ENCODE measurements at regions not wholly inside any gene's neighbourhood (a gene's known extent, or its start where the extent isn't known, plus 50 kb on each side); places are given as distances from the start of the nearest gene placed in this dataset.

- no peak for TF ChIP-seq HMGXB4 (CRISPR knock-in tag; IDR thresholded peaks at IDR 0.05)
- no peak for TF ChIP-seq ZNF121 (CRISPR knock-in tag; IDR thresholded peaks at IDR 0.05)
- TF ChIP-seq, protein P1, sequence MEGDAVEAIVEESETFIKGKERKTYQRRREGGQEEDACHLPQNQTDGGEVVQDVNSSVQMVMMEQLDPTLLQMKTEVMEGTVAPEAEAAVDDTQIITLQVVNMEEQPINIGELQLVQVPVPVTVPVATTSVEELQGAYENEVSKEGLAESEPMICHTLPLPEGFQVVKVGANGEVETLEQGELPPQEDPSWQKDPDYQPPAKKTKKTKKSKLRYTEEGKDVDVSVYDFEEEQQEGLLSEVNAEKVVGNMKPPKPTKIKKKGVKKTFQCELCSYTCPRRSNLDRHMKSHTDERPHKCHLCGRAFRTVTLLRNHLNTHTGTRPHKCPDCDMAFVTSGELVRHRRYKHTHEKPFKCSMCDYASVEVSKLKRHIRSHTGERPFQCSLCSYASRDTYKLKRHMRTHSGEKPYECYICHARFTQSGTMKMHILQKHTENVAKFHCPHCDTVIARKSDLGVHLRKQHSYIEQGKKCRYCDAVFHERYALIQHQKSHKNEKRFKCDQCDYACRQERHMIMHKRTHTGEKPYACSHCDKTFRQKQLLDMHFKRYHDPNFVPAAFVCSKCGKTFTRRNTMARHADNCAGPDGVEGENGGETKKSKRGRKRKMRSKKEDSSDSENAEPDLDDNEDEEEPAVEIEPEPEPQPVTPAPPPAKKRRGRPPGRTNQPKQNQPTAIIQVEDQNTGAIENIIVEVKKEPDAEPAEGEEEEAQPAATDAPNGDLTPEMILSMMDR (IDR thresholded peaks at IDR 0.05) = no peak
- no peak for TF ChIP-seq CBFB (CRISPR knock-in tag; IDR thresholded peaks at IDR 0.05; ENCODE audit: low read depth)
- TF ChIP-seq E2F4 (CRISPR knock-in tag; IDR thresholded peaks at IDR 0.05; ENCODE audit: borderline replicate concordance, low read depth) = no peak
Measured at GRCh38 chr1:147099192-147099591, 73.1 kb downstream of the PRKAB2 start.
